GM21515 (cell line): ENCODE measurements at regions not wholly inside any gene's neighbourhood (a gene's known extent, or its start where the extent isn't known, plus 50 kb on each side); places are given as distances from the start of the nearest gene placed in this dataset.
A peak's percentile ranks its signal among the peaks of the same experiment; 100 is the strongest.

ENCODE experiments used
- ATAC-seq: cut with Tn5 transposase; IDR thresholded peaks from one replicate; pipeline ENCODE4 v1.9.1; 2021; ENCODE audit not compliant: unreplicated experiment

DNA sequence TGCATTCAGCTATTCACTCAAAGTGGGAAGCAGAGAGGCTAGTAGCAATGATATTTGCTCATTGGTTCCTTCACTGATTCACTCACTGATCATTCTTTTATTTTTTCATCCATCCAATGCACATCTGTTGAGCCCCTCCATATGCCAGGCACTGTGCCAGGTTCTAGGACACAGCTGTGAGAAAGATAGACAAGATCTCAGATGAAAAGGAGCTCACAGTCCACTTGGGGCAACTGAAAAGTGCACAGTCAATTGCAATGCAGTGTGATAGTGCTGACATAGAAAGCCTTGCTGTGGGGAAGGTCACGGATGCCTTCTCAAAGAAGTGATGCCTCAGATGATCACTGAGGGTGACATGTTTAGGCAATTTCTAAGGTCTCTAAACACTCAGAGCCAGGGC, 262.3 kb downstream of the PTEN start:
- ATAC-seq = no peak

DNA sequence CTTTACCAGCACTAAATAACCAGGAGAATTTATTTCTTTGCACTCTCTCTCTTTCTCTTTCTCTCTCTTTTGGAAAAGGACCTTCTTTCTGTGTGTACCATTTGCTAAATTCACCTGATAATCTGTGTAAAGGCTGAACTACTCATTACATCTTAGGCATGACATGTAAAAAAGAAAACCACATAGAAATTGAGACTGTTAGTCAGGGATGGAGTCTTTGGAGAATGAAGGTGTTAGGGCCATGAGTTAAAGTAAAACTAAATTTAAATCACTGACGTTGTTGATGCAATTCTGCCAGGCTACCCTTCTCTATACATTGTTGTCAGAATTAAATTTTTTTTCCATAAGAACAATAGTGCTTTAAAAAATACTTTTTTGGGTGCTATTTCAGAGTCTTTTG, 263.3 kb downstream of the PTEN start:
- ATAC-seq = no peak

DNA sequence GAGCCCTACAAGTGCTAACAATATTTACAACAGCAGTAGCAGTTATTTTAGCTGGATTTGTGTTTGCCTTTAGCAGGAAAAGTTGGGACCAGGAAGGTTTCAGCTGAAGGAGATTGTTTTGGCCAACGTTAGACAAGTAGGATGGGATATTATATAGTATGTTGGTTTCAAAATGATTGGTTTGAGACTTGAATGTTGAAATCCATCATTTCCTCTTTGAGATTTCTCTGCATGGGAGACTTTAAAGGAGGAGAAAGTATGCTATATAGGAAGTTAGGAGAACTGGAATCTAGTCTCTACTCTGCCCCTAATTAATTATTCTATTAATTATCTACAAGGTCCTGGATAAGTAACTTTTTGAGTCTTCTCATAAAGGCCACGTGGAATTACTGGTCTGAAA, 263.8 kb downstream of the PTEN start:
- no peak for ATAC-seq

DNA sequence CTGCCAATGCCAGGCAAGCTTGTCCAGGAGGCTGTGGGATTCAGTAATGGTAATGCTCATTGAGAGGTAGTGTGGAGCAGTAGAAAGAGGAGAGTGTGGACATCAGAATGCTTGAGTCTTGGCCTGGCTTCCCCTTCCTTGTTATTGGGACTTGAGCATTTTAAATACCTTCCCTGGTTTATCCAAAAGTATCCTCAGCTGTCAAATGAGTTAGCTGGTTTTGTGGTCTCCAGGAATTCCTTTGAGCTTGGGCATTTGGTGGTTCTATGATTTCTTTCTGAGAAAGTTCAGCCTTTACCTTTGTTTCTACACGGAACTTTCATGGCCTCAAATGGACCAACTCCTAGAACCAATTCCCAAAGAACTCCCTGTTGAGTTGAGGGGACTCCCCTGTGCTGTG, 264.3 kb downstream of the PTEN start:
- ATAC-seq = no peak

DNA sequence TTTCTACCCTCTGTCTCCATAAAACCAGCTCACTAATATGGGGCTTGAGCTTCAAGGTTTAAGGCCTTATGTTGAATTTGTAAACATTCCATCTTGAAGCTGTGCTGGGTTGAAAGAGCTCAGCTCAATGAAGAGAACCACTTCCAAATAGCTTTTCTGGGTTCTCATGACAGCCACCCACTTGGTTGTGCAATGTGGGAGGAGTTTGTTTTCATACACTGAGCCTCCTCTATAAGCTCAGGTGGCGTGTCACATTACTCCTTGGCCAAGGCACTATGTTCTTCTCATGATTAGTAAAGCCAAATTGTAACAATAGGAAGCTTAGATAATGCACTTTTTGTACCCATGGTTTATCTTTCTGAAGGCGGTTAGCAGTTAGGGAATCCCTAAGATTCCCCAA, 265.6 kb downstream of the PTEN start:
- ATAC-seq = no peak

DNA sequence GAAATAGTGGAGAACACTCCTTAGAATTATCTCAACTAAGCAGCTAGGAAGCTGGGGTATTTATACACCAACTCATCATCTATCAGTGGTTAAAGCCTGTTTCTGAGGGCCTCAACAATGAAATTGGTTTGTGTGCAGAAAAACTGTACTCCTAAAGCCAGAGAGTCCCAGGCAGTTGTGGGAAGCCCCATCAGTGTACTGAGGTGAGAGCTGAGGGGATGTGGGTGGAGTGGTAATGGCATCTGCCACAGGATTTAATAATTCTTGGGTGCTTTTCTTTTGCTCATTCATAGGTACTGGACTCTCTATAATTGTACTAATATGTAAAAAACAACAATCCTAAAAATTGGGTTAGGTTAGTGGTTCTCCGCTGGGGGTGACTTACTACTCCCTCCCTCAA, 267.5 kb downstream of the PTEN start:
- ATAC-seq = no peak

DNA sequence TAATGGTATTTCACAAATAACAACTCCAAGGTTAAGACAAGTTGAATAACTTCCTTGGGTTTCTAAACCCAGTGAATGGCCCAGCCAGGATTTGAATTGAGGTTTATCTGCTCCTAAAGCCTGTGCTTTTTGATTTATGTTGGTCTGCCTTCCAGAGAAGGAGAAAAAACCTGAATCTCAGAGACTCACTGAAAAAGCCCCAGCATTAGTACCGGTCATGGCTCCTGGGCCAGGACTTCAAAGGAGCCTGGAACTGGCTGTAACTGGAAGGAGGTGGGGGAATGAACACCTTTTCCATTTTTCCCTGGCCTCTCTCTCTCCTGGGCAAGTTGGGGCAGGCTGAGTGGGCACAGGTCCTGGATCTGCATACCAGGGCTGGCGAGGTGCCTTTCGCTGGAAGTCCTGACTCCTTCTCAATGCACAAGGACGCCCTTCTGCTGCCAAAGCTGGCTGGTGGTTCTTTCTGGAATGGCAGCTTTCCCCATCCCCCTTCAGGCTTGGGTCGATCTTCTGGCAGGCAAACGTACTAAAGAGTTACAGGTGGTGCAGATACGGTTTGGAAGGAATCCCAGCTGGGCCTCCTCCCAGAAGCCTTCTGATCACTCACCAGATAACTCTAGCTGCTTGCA, 268.2 kb downstream of the PTEN start:
- no peak for ATAC-seq

DNA sequence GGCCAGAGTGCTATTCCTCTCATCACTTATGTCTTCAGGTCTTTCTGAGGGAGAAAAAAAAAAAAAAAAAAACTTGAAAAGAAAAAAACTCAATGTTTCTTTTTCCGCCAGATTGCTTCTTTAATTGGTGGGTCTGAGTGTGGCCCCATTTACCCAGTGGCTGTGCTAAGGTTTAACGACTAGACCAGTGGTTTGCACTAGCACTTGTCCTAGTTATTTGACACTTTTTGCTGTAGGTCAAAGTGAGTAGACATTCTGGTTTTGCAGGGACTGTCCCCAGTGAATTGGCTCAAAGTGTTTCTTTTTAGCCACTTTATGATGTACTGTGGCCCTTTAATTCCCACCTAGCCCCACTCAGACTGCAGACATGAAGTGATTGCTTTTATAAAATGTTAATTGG, 273.3 kb downstream of the PTEN start:
- no peak for ATAC-seq

DNA sequence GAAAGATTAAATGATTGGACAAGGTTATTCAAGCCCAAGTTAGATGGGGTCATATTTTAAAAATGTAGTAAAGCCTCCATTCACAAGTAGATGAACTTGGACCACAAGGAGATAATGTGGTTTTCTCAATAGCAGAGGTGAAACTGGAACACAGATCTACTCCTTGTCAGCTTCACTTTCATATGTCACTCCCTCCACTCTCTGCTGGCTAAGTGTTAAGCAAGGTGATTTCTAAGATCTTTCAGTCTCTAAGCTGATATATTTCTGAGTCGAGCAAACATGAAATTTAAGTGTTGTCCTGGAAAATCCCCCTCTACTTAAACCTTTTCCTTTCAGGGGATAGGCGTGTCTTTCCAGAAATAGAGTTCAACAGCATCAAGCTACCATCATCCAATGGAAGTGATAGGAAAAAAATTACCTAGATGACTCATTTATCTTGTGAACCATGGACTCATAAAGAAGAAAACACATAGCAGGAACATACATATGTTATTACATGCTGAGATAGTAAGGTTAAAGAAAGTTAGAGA, 275.0 kb downstream of the PTEN start:
- ATAC-seq = peak; percentile 95

DNA sequence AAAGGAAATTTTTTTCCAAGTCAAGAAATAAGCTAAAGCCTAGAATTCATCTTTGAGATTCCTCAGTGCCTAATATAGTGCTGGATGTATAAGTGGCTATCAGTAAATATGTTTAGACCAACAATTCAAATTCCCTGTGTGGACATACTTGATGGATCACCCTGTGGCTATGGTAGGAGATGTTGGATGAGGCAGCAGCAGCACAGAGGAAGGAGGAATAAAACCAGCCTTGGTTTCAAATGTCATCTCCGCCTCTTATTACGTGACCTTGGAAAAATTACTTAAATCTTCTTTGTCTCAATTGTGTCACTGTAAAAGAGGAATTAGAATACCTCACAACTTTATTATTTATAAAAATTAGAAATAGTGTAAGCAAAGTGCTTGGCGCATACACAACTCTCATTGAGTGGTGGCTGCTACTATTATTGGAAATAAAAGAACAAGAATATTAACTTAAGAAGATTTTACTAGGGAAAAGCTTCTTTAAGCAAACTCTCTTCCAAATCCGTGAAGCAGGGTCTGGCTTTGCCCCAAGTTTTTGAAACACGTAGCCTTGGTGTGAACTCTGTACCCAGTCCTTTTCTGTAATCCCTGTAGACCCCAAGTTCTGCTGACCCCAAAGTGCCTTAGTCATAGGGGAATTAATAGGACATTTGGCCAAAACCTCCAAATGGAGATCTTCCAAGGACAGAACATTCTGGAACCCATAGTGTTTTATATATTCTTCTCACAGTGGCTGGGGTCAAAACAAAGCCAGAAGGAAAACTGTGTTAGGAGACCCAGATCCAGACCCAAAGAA, 283.8 kb downstream of the PTEN start:
- no peak for ATAC-seq

DNA sequence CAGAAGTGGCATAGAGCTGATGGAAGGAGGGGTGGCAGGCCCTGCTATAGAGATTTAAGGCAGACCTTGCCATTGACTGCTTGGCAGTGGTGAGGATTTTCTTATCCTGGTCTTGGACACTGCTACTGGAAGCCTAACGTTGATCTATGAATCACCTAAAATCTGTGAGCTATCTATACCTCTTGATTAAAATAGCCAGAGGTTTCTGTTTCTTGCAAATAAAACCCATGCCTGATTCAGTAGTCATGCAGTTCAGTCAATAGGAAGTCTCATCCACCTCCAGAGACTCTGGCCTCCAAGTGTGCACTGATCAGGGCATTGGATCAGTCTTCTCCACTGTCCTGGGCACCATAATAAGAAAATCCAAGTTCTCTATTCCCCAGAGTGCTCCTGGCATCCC, 286.5 kb downstream of the PTEN start:
- no peak for ATAC-seq

DNA sequence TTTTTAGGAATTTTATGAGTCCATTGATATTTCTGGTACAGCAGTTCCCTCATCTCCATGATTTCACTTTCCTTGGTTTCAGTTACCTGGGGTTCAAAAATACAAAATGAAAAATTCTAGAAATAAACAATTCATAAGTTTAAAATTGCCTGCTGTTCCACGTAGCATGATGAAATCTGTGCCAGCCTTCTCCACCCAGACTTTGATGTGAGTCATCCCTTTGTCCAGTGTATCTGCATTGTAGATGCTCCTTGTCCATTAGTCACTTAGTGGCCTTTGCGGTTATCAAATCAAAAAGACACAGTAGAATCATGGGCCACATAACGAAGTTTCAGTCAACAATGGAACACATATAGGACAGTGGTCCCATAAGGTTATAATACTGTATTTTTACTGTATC, 286.9 kb downstream of the PTEN start:
- no peak for ATAC-seq

DNA sequence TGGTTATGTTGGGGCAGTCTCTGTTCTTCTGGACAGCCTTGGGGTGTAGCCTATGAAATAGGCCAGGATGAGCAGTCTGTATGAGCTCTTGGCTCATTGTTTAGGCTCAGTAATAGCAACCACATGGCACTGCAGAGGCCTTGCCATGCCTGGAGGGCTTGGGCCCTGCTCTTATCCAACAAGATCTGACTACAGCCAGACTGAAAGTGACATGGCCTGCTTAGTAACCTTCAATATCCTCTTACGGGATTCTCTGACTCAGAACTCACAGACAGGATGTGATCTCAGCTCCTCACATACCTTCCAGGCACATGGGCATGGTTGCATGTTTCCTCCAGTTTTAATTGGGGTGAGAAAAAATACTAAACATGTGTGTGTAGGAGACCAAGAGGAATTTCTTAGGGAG, 289.3 kb downstream of the PTEN start:
- ATAC-seq = peak; percentile 84

DNA sequence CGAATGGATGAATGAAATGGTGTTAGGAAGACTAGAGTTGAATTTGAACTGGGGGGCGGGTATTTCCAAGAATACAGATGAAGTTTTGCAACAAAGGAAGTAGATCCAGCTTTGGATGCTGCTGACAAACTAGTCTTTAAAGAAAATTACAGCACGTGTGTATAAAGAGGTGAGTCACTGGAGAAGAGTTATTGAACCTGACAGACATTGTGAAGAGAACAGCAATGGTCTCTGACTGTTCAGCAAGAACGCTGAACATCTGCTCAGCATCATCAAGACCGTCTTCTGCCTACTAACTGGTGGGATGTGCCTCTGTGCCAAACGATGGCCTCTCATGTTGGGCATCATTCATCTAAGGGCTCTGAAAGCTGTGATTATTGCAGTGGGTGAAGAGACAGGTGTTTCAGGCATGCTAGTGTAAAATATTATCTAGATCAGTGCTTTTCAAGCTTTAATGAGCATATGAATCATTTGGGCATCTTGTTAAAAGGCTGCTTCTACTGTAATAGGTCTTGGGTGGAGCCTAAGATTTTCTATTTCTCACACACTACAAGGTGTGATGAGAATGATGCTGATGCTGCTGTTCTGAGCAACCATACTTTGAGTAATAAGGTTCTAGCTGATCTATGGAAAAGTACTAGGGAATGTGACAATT, 291.3 kb downstream of the PTEN start:
- ATAC-seq = no peak

DNA sequence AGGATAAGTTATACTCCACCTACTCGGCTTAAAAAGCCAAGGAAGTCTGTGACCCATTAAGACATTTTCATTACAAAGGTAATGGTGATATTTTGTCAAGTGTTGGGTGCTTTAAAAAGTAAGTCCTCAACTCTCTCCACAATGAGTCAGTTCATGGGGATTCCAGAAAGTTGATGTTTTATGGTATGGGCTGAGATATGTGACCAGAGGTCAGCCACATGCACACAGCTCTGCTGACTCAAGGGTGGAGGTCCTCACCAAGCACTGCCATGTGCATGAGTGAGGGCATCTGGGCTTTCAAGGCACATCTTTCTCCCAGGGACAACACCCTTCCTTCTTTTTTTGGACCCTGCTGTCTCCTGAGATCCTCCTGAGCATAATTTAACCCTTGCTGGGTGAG, 292.9 kb downstream of the PTEN start:
- no peak for ATAC-seq

DNA sequence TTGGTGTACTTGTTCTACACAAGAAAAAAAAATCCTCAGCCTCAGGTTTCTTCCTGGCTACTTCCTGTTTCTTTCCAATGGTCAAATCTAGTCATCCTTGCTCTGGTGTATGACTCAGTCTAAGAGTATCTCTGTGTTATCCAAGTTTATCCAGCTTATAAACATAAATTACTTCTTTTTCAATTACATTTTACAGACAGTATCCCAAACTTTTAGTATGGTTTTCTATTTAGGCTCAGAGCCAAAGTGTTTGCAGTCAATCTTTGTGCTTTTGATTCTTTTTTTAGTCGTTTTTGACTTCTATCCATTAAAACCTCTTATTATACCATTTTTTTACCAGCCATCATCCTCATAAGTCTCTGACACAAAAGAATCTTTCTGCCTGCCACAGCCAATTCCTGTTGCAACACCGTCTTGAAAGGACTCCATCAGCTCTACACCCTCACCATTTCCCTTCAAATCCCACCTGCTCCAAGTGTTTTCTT, 294.6 kb downstream of the PTEN start:
- ATAC-seq = no peak

DNA sequence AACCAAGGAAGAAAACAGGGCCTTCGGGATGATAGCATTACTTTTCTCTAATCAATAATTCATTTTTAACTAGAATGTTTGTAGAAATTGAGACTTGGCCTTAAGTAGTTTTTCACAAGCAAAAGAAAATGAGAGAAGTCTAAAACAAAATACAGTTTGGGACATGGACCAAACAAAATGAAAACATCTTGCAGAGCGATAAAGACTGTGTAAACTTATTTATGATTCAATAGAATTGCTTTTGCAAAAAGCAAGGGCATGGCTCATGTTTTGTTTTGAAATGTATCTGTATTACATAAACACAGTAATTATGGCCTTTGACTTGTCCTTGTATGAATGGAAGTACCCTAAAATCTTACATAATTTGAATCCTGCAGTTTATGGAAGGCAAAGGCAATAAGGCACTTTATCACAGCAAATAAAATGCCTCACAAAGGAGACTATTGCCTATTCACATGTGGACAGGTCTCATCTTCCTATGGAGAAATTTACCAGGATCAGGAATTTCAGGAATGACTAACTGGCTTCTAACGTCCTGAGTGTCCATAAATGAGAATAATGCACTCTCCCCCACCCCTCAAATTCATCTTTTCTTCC, 295.2 kb downstream of the PTEN start:
- ATAC-seq = no peak

DNA sequence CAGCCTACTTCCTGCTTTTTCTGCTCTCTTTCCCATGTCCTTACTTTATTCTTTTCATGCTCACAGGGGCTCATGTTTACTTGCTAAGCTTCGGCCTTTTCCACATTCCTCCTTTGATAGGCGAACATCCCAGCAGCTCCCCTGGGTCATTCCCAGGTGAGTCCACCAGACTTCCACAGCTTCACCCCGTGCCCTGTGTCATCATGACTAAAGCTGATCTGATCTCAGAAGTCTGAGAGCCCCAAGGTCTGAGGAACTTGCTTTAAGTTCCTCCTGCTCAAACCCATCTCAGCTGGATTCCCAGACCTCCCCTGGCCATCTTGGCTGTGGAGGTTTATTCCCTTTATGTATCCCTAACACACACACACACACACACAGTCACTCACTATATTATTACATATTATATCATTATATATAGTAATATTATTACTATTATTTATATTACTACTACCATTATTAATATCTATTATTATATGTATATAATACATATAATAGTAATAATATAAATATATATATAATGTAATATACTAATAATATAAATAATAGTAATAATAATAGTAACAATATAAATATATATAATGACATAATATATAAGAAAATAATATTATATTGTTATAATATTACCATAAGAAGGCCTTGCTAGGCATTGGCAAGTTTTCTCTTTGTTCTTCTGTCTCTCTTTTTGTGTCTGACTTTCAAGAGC, 295.9 kb downstream of the PTEN start:
- no peak for ATAC-seq

DNA sequence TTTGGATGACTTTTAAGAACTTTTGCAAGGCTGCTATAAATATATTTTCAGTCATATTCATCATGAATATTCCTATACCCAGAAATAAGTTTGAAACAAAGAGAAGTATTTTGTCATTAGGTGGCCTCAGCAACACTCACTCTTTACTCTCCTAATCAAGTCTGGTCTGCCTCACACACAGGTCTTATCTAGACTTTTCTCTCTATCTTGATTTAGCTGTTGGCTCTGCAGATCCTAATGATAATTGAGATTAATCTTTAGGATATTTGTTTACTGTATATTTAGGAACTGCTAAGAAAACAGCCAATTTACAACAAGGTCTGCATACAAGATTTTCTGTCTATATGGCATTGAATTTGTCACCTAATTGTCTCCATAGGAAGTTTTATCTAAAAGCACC, 297.6 kb downstream of the PTEN start:
- ATAC-seq = no peak

DNA sequence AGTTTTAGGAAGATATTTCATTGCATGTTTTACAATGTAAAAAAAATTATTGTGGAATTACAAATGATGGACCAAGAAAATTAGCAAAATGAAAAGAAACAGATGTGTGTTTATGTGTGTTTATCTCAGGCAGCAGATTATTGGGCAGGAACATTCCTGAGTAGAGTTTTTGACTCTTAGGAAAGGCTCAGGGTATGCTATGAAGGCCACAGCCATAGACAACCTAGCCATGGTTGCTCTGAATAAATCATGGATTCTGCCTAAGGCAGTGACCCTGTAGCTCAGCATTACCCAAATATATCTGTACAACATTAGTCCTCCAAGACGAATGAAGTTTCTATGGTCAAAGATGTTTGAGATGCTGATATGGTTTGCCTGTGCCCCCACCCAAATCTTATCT, 298.3 kb downstream of the PTEN start:
- no peak for ATAC-seq

DNA sequence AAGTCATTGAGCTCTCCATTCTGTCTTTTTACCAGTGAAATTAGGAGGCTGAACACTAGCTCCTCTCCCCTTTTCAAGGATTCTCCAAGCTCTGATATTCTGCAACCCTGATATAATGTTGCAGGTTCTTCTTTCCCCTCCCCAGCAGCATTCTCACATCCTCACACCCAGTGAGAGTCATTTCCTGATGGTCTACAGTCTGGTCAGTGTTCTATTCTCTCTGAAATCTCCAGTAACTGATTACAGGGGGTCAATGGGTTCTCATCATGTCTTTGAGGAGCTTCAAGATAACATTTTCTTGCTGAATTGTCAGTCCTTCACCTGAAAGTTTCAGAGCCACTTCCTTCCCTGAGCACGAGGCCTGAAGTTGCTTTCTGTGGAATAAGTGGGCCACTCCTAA, 299.4 kb downstream of the PTEN start:
- ATAC-seq = no peak
